ENCODE measurements at regions not wholly inside any gene's neighbourhood (a gene's known extent, or its start where the extent isn't known, plus 50 kb on each side); places are given as distances from the start of the nearest gene placed in this dataset.
"Not testable (repeated sequence)": the region's sequence is repeated elsewhere in the genome, so short reads cannot be mapped to it uniquely, and the experiment has no call there.

DNA sequence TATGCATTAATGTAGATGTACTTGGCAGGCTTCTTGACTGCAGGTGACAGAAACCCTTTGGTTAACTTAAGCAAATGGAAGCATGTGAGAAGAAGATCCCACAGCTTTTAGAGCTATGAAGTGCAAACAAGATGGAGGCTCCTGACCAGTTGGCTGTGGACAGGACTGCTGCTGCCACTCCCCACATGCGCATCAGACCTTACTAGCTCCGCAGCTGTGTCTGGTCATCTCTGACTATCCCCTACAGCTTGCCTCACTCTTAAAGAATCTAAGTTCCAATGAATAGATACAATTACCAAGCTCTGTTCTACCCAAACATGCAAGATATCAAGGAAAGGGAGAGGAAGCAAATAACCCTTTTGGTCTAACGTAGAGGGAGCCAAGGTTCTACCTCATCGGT, 587.6 kb downstream of the DSC3 start:
- no peaks in the 10 kb centered on the region for H3K4me1 ChIP-seq (ENCODE audit: control insufficient read depth in 3 of 3, insufficient read depth in 2 of 3, low read depth in 1 of 3, low read length in 2 of 3)
- FAIRE-seq (no peak), DNase-seq (no peak)
- no peaks in the 10 kb centered on the region for H3K36me3 ChIP-seq (ENCODE audit: control insufficient read depth in 3 of 3, insufficient read depth in 2 of 3, low read depth in 1 of 3, low read length in 3 of 3)
- WGBS, 3 donors = 79 to 93% (median 90%) methylated on average over 4 of the region's 4 CpGs
- no peak overlapping the region for H3K27ac ChIP-seq (ENCODE audit: low read depth in 1 of 3, low read length in 2 of 3)
- no peaks in the 10 kb centered on the region for H3K27me3 ChIP-seq (ENCODE audit: control insufficient read depth in 3 of 3, insufficient read depth in 3 of 3, low read length in 3 of 3)
- H3K9me3 ChIP-seq (ENCODE audit: control insufficient read depth in 2 of 2, insufficient read depth in 1 of 2, low read depth in 1 of 2, low read length in 1 of 2) = no peaks in the 10 kb centered on the region
- no peak overlapping the region for H3K4me3 ChIP-seq (ENCODE audit: low read depth in 1 of 3, low read length in 3 of 3)

DNA sequence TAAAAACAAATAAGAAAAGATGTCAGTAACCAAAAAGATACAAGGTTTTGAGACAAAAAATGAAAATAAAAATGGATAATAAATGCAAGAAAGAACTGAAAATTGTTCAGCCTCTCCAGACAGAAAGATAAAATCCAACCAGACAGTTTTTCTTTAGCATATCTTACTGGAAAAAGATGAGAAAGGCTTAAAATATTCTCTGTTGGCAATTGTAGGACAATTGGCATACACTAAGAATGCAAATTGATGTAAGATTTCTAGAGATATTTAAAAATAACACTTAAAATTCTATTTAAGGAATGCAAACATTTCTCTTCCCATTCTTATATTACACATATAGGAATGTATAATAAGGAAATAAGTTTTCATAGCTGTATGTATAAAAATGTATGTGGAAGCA, 590.6 kb downstream of the DSC3 start:
- Histone ChIP-seq H3K27ac (ENCODE audit: low read depth in 1 of 3, low read length in 2 of 3) (no peak overlapping the region), H3K36me3 (ENCODE audit: control insufficient read depth in 3 of 3, insufficient read depth in 2 of 3, low read depth in 1 of 3, low read length in 3 of 3) (no peaks in the 10 kb centered on the region), H3K27me3 (ENCODE audit: control insufficient read depth in 3 of 3, insufficient read depth in 3 of 3, low read length in 3 of 3) (no peaks in the 10 kb centered on the region), H3K4me3 (ENCODE audit: low read depth in 1 of 3, low read length in 3 of 3) (no peak overlapping the region), H3K4me1 (ENCODE audit: control insufficient read depth in 3 of 3, insufficient read depth in 2 of 3, low read depth in 1 of 3, low read length in 2 of 3) (no peaks in the 10 kb centered on the region), H3K9me3 (ENCODE audit: control insufficient read depth in 2 of 2, insufficient read depth in 1 of 2, low read depth in 1 of 2, low read length in 1 of 2) (no peaks in the 10 kb centered on the region)
- no peak for FAIRE-seq
- no peak for DNase-seq

DNA sequence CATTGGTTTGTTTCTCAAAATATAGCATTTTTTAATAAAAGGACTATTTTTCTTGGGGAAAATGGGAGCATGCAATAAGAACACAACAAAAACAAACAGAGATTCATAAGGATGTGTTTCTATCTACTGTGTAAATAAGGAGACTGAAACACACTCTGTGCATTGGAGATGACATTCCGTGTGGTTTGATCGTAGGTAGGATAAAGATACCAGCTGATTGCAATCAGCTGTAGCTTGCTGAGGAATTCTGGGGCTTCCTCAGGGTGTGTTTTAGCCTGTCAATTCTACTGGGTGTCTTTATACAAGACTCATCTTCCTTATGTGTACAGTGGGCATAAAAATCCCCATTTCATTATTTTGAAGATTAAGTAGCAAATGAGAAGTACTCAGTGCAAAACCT, 591.6 kb downstream of the DSC3 start:
- no peak for DNase-seq
- no peaks in the 10 kb centered on the region for H3K4me1 ChIP-seq (ENCODE audit: control insufficient read depth in 3 of 3, insufficient read depth in 2 of 3, low read depth in 1 of 3, low read length in 2 of 3)
- WGBS, 3 donors = 79 to 93% (median 82%) methylated on average over 2 of the region's 2 CpGs
- no peak overlapping the region for H3K27ac ChIP-seq (ENCODE audit: low read depth in 1 of 3, low read length in 2 of 3)
- no peaks in the 10 kb centered on the region for H3K36me3 ChIP-seq (ENCODE audit: control insufficient read depth in 3 of 3, insufficient read depth in 2 of 3, low read depth in 1 of 3, low read length in 3 of 3)
- no peaks in the 10 kb centered on the region for H3K27me3 ChIP-seq (ENCODE audit: control insufficient read depth in 3 of 3, insufficient read depth in 3 of 3, low read length in 3 of 3)
- no peak for FAIRE-seq
- no peak overlapping the region for H3K4me3 ChIP-seq (ENCODE audit: low read depth in 1 of 3, low read length in 3 of 3)
- no peaks in the 10 kb centered on the region for H3K9me3 ChIP-seq (ENCODE audit: control insufficient read depth in 2 of 2, insufficient read depth in 1 of 2, low read depth in 1 of 2, low read length in 1 of 2)

DNA sequence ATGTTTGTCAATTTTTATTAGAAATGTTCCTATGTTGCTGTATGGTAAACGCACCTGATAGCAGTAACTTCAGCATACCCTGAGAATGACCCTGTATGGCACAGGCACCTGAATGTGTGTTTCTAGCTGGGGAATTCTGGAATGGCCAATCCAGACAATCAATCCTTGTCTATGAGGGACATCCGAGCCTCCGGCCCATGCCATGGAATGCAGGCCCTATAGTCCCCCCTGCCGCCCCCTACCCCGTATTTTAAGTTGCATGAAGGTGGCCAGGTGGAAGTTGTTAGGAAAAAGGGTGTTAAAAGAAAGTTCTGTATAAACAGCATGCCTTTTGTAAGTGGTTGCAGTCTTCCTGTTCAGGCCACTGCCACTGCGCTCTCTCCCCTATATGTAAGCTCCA, 595.9 kb downstream of the DSC3 start:
- Histone ChIP-seq H3K27ac (ENCODE audit: low read depth in 1 of 3, low read length in 2 of 3) (no peak overlapping the region), H3K4me3 (ENCODE audit: low read depth in 1 of 3, low read length in 3 of 3) (no peak overlapping the region), H3K36me3 (ENCODE audit: control insufficient read depth in 3 of 3, insufficient read depth in 2 of 3, low read depth in 1 of 3, low read length in 3 of 3) (no peaks in the 10 kb centered on the region), H3K4me1 (ENCODE audit: control insufficient read depth in 3 of 3, insufficient read depth in 2 of 3, low read depth in 1 of 3, low read length in 2 of 3) (no peaks in the 10 kb centered on the region), H3K27me3 (ENCODE audit: control insufficient read depth in 3 of 3, insufficient read depth in 3 of 3, low read length in 3 of 3) (no peaks in the 10 kb centered on the region), H3K9me3 (ENCODE audit: control insufficient read depth in 2 of 2, insufficient read depth in 1 of 2, low read depth in 1 of 2, low read length in 1 of 2) (no peaks in the 10 kb centered on the region)
- WGBS, 3 donors = 66 to 83% (median 77%) methylated on average over 6 of the region's 6 CpGs
- FAIRE-seq = no peak
- no peak for DNase-seq

DNA sequence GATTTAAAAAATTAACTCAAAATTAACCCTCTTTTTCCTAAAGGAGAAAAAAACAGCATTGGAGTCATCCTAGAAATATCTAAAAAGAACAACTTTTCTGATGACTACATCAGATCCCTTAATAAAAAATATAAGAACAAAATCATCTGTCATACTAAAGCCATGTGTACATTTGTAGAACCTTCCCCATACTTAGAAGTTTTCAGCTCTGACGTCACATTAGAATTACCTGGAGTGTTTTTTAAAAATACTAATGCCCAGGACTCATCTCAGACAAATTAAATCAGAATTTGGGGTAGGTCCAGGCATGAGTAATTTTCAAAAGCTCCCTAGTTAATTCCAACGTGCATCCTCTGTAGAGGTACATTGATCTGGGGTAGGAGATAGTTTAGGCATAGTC, 598.0 kb downstream of the DSC3 start:
- Histone ChIP-seq H3K4me3 (ENCODE audit: low read depth in 1 of 3, low read length in 3 of 3) (no peak overlapping the region), H3K36me3 (ENCODE audit: control insufficient read depth in 3 of 3, insufficient read depth in 2 of 3, low read depth in 1 of 3, low read length in 3 of 3) (no peaks in the 10 kb centered on the region), H3K9me3 (ENCODE audit: control insufficient read depth in 2 of 2, insufficient read depth in 1 of 2, low read depth in 1 of 2, low read length in 1 of 2) (no peaks in the 10 kb centered on the region), H3K27ac (ENCODE audit: low read depth in 1 of 3, low read length in 2 of 3) (no peak overlapping the region), H3K4me1 (ENCODE audit: control insufficient read depth in 3 of 3, insufficient read depth in 2 of 3, low read depth in 1 of 3, low read length in 2 of 3) (no peaks in the 10 kb centered on the region), H3K27me3 (ENCODE audit: control insufficient read depth in 3 of 3, insufficient read depth in 3 of 3, low read length in 3 of 3) (no peaks in the 10 kb centered on the region)
- no peak for FAIRE-seq
- 66 to 78% (median 73%) methylated on average over 2 of the region's 2 CpGs for WGBS, 3 donors
- no peak for DNase-seq

DNA sequence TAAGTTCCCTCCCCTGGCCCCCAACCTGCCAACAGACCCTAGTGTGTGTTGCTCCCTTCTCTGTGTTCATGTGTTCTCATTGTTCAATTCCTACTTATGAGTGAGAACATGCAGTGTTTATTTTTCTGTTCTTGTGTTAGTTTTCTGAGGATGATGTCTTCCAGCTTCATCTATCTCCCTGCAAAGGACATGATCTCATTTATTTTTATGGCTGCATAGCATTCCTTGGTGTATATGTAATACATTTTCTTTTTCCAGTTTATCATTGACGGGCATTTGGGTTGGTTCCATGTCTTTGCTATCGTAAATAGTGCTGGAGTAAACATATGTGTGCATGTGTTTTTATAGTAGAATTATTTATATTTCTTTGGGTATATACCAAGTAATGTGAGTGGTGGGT, 602.2 kb downstream of the DSC3 start:
- H3K9me3 ChIP-seq (ENCODE audit: control insufficient read depth in 2 of 2, insufficient read depth in 1 of 2, low read depth in 1 of 2, low read length in 1 of 2) = no peaks in the 10 kb centered on the region
- no peak for FAIRE-seq
- no peaks in the 10 kb centered on the region for H3K4me1 ChIP-seq (ENCODE audit: control insufficient read depth in 3 of 3, insufficient read depth in 2 of 3, low read depth in 1 of 3, low read length in 2 of 3)
- no peak overlapping the region for H3K4me3 ChIP-seq (ENCODE audit: low read depth in 1 of 3, low read length in 3 of 3)
- no peak for DNase-seq
- no peaks in the 10 kb centered on the region for H3K36me3 ChIP-seq (ENCODE audit: control insufficient read depth in 3 of 3, insufficient read depth in 2 of 3, low read depth in 1 of 3, low read length in 3 of 3)
- 48 to 64% (median 52%) methylated on average over 2 of the region's 2 CpGs for WGBS, 3 donors
- no peak overlapping the region for H3K27ac ChIP-seq (ENCODE audit: low read depth in 1 of 3, low read length in 2 of 3)
- no peaks in the 10 kb centered on the region for H3K27me3 ChIP-seq (ENCODE audit: control insufficient read depth in 3 of 3, insufficient read depth in 3 of 3, low read length in 3 of 3)

DNA sequence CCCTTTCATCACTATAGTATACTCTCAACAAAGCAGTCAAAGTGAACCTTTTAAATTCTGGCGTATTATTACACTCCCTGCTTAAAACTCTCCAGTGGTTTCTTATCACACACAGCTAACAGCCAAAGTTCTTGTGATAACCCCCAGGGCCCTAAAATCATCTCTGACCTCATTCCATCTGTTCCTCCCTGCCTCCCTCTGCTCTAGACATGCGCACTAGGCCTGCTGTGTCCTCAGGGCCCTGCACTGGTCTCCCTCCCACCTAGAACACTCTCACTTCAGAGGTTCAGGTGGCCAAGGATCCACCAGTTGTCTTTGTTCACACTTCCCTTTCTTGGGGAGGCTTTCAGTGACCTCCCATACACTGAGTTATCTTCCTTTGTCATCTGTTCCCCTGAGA, 603.4 kb downstream of the DSC3 start:
- WGBS, 3 donors = 82 to 93% (median 92%) methylated on average over 2 of the region's 2 CpGs
- H3K27me3 ChIP-seq (ENCODE audit: control insufficient read depth in 3 of 3, insufficient read depth in 3 of 3, low read length in 3 of 3) = no peaks in the 10 kb centered on the region
- H3K27ac ChIP-seq (ENCODE audit: low read depth in 1 of 3, low read length in 2 of 3) = no peak overlapping the region
- FAIRE-seq = no peak
- H3K36me3 ChIP-seq (ENCODE audit: control insufficient read depth in 3 of 3, insufficient read depth in 2 of 3, low read depth in 1 of 3, low read length in 3 of 3) = no peaks in the 10 kb centered on the region
- DNase-seq = no peak
- no peaks in the 10 kb centered on the region for H3K9me3 ChIP-seq (ENCODE audit: control insufficient read depth in 2 of 2, insufficient read depth in 1 of 2, low read depth in 1 of 2, low read length in 1 of 2)
- no peaks in the 10 kb centered on the region for H3K4me1 ChIP-seq (ENCODE audit: control insufficient read depth in 3 of 3, insufficient read depth in 2 of 3, low read depth in 1 of 3, low read length in 2 of 3)
- no peak overlapping the region for H3K4me3 ChIP-seq (ENCODE audit: low read depth in 1 of 3, low read length in 3 of 3)

DNA sequence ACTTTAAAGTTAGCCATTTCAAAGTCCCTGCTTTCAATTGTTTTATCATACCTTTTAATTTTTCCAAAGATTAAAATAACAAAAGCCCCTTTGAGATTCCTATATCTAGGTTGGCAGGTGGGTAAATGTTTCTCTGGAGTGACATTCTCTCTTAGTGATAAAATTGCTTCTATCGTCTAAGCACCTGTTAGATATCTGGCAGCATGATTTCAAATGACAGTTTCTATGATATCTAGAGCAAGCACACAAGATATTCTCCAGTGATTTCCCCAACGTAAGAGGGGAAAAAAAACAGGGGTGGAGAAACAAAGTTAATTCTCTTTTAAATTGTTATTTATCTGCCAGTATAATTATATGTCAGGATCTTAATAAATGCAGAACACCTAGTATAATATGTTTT, 610.2 kb downstream of the DSC3 start:
- Histone ChIP-seq H3K4me3 (ENCODE audit: low read depth in 1 of 3, low read length in 3 of 3) (no peak overlapping the region), H3K27ac (ENCODE audit: low read depth in 1 of 3, low read length in 2 of 3) (no peak overlapping the region), H3K4me1 (ENCODE audit: control insufficient read depth in 3 of 3, insufficient read depth in 2 of 3, low read depth in 1 of 3, low read length in 2 of 3) (no peaks in the 10 kb centered on the region), H3K36me3 (ENCODE audit: control insufficient read depth in 3 of 3, insufficient read depth in 2 of 3, low read depth in 1 of 3, low read length in 3 of 3) (no peaks in the 10 kb centered on the region), H3K9me3 (ENCODE audit: control insufficient read depth in 2 of 2, insufficient read depth in 1 of 2, low read depth in 1 of 2, low read length in 1 of 2) (no peaks in the 10 kb centered on the region), H3K27me3 (ENCODE audit: control insufficient read depth in 3 of 3, insufficient read depth in 3 of 3, low read length in 3 of 3) (no peaks in the 10 kb centered on the region)
- DNase-seq (no peak), FAIRE-seq (no peak)
- WGBS, 3 donors = 4 to 38% (median 32%) methylated on average over 2 of the region's 2 CpGs

DNA sequence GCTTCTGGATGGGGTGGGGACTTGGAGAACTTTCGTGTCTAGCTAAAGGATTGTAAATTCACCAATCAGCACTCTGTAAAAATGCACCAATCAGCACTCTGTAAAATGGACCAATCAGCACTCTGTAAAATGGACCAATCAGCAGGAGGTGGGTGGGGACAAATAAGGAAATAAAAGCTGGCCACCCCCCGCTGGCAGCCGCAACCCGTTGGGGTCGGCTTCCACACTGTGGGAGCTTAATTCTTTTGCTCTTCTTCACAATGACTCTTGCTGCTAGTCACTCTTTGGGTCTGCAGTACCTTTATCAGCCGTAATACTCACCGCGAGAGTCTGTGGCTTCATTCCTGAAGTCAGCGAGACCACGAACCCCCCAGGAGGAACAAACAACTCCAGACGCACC, 623.1 kb downstream of the DSC3 start:
- not testable (repeated sequence) for H3K36me3 ChIP-seq (ENCODE audit: control insufficient read depth in 3 of 3, insufficient read depth in 2 of 3, low read depth in 1 of 3, low read length in 3 of 3); H3K4me3 ChIP-seq (ENCODE audit: low read depth in 1 of 3, low read length in 3 of 3); H3K27me3 ChIP-seq (ENCODE audit: control insufficient read depth in 3 of 3, insufficient read depth in 3 of 3, low read length in 3 of 3); H3K4me1 ChIP-seq (ENCODE audit: control insufficient read depth in 3 of 3, insufficient read depth in 2 of 3, low read depth in 1 of 3, low read length in 2 of 3); H3K9me3 ChIP-seq (ENCODE audit: control insufficient read depth in 2 of 2, insufficient read depth in 1 of 2, low read depth in 1 of 2, low read length in 1 of 2); DNase-seq; FAIRE-seq; H3K27ac ChIP-seq (ENCODE audit: low read depth in 1 of 3, low read length in 2 of 3)
- WGBS, 3 donors = 92 to 96% (median 94%) methylated on average over 11 of the region's 11 CpGs

Measured in small intestine (tissue), 7 donors.